A549 (cell line): ENCODE measurements at regions not wholly inside any gene's neighbourhood (a gene's known extent, or its start where the extent isn't known, plus 50 kb on each side); places are given as distances from the start of the nearest gene placed in this dataset.

ENCODE experiments used
- CEBPB ChIP-seq, 2 experiments: fragments of >200 bp in 1 of 2; sonication (Bioruptor Twin) in 1 of 2; formaldehyde crosslinking in 1 of 2; IDR thresholded peaks; 2 replicates each; pipeline ENCODE4 v1.6.1; 2012 to 2016
- KDM5A ChIP-seq: fragments of 200-600 bp; sonication (generic); IDR thresholded peaks from 2 replicates; pipeline ENCODE4 v1.6.1; 2016; ENCODE audit warnings: antibody characterized with exemption, mild to moderate bottlenecking
- POLR2A ChIP-seq: IDR thresholded peaks from 2 replicates; pipeline ENCODE4 v1.6.1; 2012; ENCODE audit warnings: mild to moderate bottlenecking, low read length
- POLR2AphosphoS2 ChIP-seq: conservative IDR thresholded peaks from 2 replicates; pipeline ENCODE4 v1.6.1; 2012; ENCODE audit warnings: low read length, improper control_type of control experiment, inconsistent platforms

DNA sequence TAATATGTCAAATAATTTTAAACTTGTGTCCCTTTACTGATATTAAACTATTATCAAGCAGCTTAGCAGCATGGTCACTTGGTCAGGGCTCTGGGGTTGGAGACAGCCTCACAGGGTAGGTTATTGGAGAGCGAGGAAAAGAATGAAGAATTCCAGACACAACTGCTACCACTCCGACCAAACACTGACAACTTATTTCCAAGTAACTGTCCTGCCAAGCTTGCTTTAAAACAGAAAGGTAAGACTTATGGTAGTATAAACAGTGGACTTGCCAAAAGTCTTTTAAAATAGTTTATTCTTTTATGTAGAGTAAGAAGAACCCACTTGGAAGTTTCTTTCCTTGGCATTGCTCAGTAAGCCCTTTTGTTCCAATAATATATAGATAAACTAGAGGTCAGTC, 364.1 kb downstream of the DEPDC1B start:
- TF ChIP-seq CEBPB (IDR thresholded peaks at IDR 0.05) = no peak
- TF ChIP-seq KDM5A = no peak
- TF ChIP-seq POLR2A = no peak
- TF ChIP-seq POLR2AphosphoS2 = no peak
